WTC11 (cell line): ENCODE measurements at regions not wholly inside any gene's neighbourhood (a gene's known extent, or its start where the extent isn't known, plus 50 kb on each side); places are given as distances from the start of the nearest gene placed in this dataset.

Source experiments
- JUN ChIP-seq: sonication (generic); formaldehyde crosslinking; IDR thresholded peaks from 2 replicates; pipeline ENCODE4 v1.8.0; 2023; ENCODE audit warnings: mild to moderate bottlenecking, missing genetic modification reagents
- TF ChIP-seq, protein P1 (sequence below): fragments of 200-600 bp; IDR thresholded peaks from 2 replicates; pipeline ENCODE4 v1.8.0; 2022; ENCODE audit warnings: antibody characterized with exemption
- TF ChIP-seq, protein P2 (sequence below): sonication (generic); formaldehyde crosslinking; IDR thresholded peaks from 2 replicates; pipeline ENCODE4 v1.8.1; 2023; ENCODE audit warnings: mild to moderate bottlenecking, missing genetic modification reagents
- TF ChIP-seq, protein P3 (sequence below): sonication (generic); formaldehyde crosslinking; conservative IDR thresholded peaks from 2 replicates; pipeline ENCODE4 v1.8.1; 2022; ENCODE audit warnings: mild to moderate bottlenecking, missing genetic modification reagents

DNA sequence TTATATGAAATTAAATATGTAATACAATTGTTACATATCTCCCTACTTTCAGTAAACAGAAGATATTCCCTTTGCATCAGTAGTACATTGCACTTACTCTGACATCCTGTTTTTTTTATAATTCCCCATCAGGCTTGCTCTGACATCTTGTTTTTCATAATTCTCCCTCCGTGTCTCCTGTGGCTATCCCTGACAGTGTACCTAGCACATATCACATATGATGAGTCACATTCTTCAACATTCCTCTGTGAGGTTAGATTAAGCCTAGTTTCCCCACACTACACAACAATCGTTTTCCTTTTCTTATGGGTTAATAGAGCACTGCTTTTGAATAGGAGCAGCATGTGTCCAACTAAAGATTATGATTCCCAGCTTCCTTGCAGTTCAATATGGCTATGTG, 250.6 kb upstream of the NPVF start:
- TF ChIP-seq, protein P1, sequence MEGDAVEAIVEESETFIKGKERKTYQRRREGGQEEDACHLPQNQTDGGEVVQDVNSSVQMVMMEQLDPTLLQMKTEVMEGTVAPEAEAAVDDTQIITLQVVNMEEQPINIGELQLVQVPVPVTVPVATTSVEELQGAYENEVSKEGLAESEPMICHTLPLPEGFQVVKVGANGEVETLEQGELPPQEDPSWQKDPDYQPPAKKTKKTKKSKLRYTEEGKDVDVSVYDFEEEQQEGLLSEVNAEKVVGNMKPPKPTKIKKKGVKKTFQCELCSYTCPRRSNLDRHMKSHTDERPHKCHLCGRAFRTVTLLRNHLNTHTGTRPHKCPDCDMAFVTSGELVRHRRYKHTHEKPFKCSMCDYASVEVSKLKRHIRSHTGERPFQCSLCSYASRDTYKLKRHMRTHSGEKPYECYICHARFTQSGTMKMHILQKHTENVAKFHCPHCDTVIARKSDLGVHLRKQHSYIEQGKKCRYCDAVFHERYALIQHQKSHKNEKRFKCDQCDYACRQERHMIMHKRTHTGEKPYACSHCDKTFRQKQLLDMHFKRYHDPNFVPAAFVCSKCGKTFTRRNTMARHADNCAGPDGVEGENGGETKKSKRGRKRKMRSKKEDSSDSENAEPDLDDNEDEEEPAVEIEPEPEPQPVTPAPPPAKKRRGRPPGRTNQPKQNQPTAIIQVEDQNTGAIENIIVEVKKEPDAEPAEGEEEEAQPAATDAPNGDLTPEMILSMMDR, result no peak
- TF ChIP-seq JUN, result no peak
- TF ChIP-seq, protein P2, sequence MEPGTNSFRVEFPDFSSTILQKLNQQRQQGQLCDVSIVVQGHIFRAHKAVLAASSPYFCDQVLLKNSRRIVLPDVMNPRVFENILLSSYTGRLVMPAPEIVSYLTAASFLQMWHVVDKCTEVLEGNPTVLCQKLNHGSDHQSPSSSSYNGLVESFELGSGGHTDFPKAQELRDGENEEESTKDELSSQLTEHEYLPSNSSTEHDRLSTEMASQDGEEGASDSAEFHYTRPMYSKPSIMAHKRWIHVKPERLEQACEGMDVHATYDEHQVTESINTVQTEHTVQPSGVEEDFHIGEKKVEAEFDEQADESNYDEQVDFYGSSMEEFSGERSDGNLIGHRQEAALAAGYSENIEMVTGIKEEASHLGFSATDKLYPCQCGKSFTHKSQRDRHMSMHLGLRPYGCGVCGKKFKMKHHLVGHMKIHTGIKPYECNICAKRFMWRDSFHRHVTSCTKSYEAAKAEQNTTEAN, result no peak
- TF ChIP-seq, protein P3, sequence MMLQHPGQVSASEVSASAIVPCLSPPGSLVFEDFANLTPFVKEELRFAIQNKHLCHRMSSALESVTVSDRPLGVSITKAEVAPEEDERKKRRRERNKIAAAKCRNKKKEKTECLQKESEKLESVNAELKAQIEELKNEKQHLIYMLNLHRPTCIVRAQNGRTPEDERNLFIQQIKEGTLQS (CRISPR knock-in tag), result no peak
